HUES6 (cell line): ENCODE measurements at regions not wholly inside any gene's neighbourhood (a gene's known extent, or its start where the extent isn't known, plus 50 kb on each side); places are given as distances from the start of the nearest gene placed in this dataset.

Experiments
- H3K27ac ChIP-seq: 2 replicates; pipeline ENCODE4 v1.7.0; 2013; ENCODE audit warnings: low read depth, mild to moderate bottlenecking, low read length, inconsistent platforms
- H3K27me3 ChIP-seq: 2 replicates; pipeline ENCODE4 v1.6.1; 2013; ENCODE audit warnings: low read length; ENCODE audit not compliant: control insufficient read depth, insufficient read depth
- H3K36me3 ChIP-seq: 2 replicates; pipeline ENCODE4 v1.6.1; 2013; ENCODE audit warnings: low read length; ENCODE audit not compliant: control insufficient read depth, insufficient read depth
- H3K4me1 ChIP-seq: 2 replicates; pipeline ENCODE4 v1.6.1; 2013; ENCODE audit warnings: low read length; ENCODE audit not compliant: control insufficient read depth, insufficient read depth
- H3K4me3 ChIP-seq: 2 replicates; pipeline ENCODE4 v1.5.1; 2013; ENCODE audit warnings: low read depth, low read length
- H3K9ac ChIP-seq: one replicate; pipeline ENCODE4 v1.6.1; 2013; ENCODE audit warnings: mild to moderate bottlenecking, low read length
- H3K9me3 ChIP-seq: 2 replicates; pipeline ENCODE4 v1.6.1; 2013; ENCODE audit warnings: low read depth, low read length; ENCODE audit not compliant: control insufficient read depth, insufficient read depth

DNA sequence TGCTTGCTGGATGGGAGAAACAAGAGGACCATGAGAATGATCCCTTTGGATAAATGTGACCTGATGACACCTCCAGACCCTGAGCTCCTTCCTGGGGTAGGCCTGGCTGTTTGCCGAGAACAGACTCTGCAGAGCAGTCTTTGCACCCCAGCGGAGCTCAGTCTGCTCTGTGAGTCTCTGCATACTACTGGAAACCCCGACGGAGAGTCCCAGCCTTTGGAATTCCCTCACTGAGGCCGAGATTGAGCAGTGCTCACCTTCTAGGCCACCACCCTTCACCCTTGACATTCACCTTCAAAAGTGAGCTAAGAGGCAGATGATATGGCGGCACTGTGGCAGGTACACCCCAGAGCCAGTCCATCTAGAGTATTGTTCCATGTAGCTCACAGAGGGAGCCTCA lies 172.2 kb upstream of the CDH13 start:
- Histone ChIP-seq H3K27ac (no peak overlapping the region), H3K36me3 (no peaks in the 10 kb centered on the region), H3K9me3 (no peaks in the 10 kb centered on the region), H3K27me3 (peaks cover 2% of the 10 kb centered on the region; the same call in 1 of the 2 replicates), H3K9ac (no peak overlapping the region), H3K4me3 (no peak overlapping the region), H3K4me1 (no peaks in the 10 kb centered on the region)

DNA sequence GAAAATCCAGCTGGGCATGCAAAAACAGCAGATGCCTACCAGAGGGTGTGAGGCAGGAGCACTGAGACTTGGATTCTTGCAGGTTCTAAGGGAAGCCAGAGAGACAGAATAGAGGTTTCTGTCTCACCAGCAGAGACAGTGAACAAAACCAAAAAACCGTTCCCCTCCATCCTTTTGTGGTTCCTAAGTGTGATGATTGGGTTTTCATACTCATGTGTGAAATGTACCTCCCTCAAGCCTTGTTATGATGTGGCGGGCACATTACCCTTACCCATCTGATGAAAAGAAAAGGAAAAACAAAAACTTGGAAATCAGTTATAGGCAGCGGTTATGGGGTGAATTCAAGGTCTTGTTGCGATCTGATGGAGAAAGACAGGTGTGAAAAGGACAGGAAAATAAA lies 172.6 kb upstream of the CDH13 start:
- H3K27me3 ChIP-seq: peaks cover 2% of the 10 kb centered on the region; the same call in 1 of the 2 replicates
- no peaks in the 10 kb centered on the region for H3K36me3 ChIP-seq
- H3K9ac ChIP-seq: no peak overlapping the region

DNA sequence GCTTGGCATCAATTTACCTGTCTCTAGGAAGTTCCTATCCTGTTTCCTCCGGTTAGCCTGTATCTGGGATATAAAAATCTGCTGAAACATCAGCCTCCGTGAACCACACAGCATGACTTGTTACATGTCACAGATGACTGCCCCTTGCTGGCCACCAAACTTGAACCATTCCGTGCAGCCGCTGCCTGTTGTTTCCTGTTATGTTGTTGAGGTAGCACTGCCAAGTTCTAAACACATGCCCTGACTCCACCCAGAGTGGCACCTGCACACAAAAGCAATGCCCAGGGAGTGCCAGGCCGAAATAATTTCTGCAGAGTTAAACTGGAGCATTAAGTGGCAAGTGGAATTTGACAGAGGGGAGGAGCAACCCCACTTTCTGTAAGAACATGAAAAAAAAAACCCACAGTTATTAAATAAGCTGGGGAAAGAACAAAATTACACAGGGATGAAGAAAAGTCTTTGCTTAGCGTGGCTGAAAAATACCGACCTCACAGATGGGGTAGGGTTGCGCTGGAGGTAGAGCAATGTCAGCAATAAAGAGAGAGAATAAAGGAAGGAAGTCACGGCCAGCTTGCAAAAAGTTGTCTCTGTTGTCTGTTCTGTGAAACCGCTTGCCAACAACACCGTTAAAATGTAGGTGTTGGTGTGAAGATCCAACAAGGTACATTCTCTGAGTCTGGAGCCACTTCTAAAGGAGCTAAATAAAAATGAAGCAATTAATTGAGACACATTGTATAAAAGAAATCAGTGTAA lies 174.6 kb upstream of the CDH13 start:
- Histone ChIP-seq H3K4me3 (no peak overlapping the region), H3K4me1 (no peaks in the 10 kb centered on the region), H3K9me3 (no peaks in the 10 kb centered on the region), H3K36me3 (no peaks in the 10 kb centered on the region), H3K27ac (no peak overlapping the region), H3K27me3 (peaks cover 2% of the 10 kb centered on the region; the same call in 1 of the 2 replicates), H3K9ac (no peak overlapping the region)

More for the DNA sequence above, 172.6 kb upstream of the CDH13 start:
- Histone ChIP-seq H3K9me3 (no peaks in the 10 kb centered on the region), H3K4me1 (no peaks in the 10 kb centered on the region), H3K27ac (no peak overlapping the region), H3K4me3 (no peak overlapping the region)

DNA sequence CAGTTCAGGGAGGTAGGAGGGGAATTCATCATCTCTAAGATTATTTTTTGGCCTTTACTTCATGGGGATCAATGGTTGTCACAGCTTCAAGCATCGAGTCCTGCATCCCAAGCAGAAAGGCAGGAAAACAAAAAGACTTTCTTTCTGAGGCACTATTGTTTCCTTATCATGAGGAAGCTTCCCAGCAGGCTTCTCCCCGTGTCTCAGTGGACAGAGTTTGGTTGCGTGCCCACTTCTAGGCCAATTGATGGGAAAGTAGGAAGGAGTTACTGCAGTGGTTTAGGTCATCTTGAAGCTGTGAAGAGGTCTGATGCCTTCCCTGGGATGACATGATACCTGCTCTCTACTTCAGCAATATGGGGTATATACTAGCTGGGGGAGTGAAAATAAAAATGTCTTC lies 175.3 kb upstream of the CDH13 start:
- H3K4me3 ChIP-seq: no peak overlapping the region
- H3K27ac ChIP-seq: no peak overlapping the region
- peaks cover 2% of the 10 kb centered on the region; the same call in 1 of the 2 replicates for H3K27me3 ChIP-seq
- H3K9me3 ChIP-seq: no peaks in the 10 kb centered on the region
- H3K9ac ChIP-seq: no peak overlapping the region
- no peaks in the 10 kb centered on the region for H3K36me3 ChIP-seq
- no peaks in the 10 kb centered on the region for H3K4me1 ChIP-seq

DNA sequence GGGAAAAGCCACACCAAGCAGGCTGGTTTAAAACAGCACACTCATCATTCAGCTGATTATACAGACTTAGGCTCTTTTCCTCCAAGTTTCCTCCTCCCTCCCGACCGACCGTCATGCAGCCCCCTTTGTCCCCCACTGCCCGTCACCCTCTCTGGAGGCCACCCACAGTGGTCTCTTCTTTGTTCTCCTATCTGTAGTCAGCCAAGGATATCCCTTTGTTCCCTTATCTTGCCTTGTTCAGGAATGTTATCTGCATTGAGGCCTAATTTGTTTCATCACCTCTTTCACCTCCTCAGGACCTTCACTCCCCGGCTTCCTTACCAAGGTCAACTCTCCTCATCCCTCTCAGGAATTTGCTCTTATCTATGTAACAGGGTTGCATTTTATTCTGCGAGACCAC lies 186.4 kb upstream of the CDH13 start:
- Histone ChIP-seq H3K4me3 (no peak overlapping the region), H3K9ac (peak overlapping the region; percentile 41), H3K36me3 (no peaks in the 10 kb centered on the region), H3K27me3 (no peaks in the 10 kb centered on the region), H3K4me1 (peaks cover 9% of the 10 kb centered on the region), H3K27ac (no peak overlapping the region; the same call in 1 of the 2 replicates), H3K9me3 (no peaks in the 10 kb centered on the region)

DNA sequence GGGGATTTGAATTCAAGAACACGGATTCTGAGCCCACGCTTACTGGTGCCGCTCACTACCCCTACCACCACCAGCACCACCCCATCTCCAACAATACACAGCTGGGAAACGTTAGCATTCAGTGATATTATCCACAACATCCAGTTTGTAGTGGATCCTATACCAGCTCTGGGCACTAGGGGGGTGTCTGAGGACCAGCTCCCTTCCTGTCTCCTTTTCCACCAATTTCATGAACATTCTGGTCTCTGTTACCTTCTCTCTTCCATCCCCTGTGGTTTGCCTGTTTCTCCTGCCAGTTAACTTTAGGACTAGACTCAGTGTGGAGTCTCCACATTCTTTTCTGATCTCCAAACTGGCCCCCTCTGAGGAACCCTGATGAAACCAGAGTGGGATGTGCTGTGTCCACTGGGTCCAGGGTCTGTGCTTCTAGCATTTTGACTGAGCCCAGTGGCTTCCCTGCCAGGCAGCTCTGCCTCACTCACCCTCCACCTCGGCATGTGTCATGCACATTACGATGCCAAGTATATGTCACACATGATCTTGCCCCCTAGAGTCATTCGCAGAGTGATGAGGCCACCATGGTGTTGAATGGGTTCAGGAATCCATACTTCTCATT lies 187.0 kb upstream of the CDH13 start:
- peaks cover 9% of the 10 kb centered on the region for H3K4me1 ChIP-seq
- no peaks in the 10 kb centered on the region for H3K9me3 ChIP-seq
- no peak overlapping the region for H3K4me3 ChIP-seq
- no peak overlapping the region; the same call in 1 of the 2 replicates for H3K27ac ChIP-seq
- no peaks in the 10 kb centered on the region for H3K27me3 ChIP-seq
- peak overlapping the region; percentile 41 for H3K9ac ChIP-seq
- H3K36me3 ChIP-seq: no peaks in the 10 kb centered on the region

DNA sequence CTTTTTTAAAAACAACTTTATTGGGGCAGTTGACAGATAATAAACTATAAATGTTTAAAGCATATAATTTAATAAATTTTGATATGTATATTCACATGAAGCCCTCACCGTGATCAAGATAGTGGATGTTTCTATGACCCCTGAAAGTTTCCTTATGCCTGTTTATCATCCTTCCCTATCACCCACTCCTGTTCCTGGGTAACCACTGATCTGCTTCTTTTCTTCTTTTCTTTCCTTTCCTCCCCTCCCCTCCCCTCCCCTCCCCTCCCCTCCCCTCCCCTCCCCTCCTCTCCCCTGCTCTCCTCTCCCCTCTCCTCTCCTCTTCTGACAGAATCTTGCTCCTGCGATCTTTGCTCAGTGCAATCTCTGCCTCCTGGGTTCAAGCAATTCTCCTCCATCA lies 193.7 kb upstream of the CDH13 start:
- H3K27ac ChIP-seq: no peak overlapping the region
- no peaks in the 10 kb centered on the region for H3K4me1 ChIP-seq
- H3K4me3 ChIP-seq: no peak overlapping the region
- no peak overlapping the region for H3K9ac ChIP-seq
- H3K27me3 ChIP-seq: no peaks in the 10 kb centered on the region
- H3K36me3 ChIP-seq: no peaks in the 10 kb centered on the region
- no peaks in the 10 kb centered on the region for H3K9me3 ChIP-seq

DNA sequence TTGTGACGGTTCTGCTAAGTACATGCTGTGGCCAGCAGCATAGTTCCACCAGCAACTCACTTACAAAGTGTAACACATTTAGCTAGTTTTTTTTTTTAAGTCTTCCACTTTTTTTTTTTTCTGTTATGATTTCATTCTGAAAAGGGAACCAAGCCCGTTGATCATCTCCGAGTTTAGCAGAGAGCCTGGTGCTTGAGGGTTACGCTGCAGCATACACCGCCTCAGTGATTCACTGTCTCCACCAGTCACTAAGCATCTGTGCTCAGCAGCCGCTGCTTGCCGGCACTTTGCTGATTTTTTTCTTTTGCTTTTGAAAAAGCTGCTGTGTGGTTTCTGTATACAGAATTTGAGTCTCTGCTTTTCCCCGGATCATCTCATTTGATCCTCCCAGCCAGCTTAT lies 194.5 kb upstream of the CDH13 start:
- no peaks in the 10 kb centered on the region for H3K36me3 ChIP-seq
- H3K9ac ChIP-seq: no peak overlapping the region
- H3K27ac ChIP-seq: no peak overlapping the region
- H3K4me1 ChIP-seq: no peaks in the 10 kb centered on the region
- H3K4me3 ChIP-seq: no peak overlapping the region
- H3K27me3 ChIP-seq: no peaks in the 10 kb centered on the region
- no peaks in the 10 kb centered on the region for H3K9me3 ChIP-seq

DNA sequence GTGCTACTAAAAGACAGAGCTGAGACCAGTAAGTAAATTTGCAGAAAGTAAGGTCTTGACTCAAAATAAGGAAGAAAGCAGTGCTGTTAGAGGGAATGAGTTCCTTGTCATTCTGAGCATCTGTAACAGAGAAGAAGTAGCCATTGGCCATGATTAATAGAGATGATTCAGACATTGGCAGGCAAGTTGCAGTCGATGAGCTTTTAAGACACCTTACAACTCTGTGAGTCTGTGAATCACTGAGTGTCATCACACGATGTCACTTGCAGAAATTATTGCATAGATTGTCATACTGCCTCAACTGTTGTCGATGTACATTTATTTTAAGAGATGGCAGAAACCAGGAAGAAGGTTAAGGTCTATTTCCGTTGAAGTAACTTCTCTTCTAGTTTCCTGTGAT lies 201.1 kb upstream of the CDH13 start:
- Histone ChIP-seq H3K4me1 (no peaks in the 10 kb centered on the region), H3K4me3 (no peak overlapping the region), H3K9ac (no peak overlapping the region), H3K9me3 (no peaks in the 10 kb centered on the region), H3K27me3 (no peaks in the 10 kb centered on the region), H3K27ac (no peak overlapping the region), H3K36me3 (no peaks in the 10 kb centered on the region)

DNA sequence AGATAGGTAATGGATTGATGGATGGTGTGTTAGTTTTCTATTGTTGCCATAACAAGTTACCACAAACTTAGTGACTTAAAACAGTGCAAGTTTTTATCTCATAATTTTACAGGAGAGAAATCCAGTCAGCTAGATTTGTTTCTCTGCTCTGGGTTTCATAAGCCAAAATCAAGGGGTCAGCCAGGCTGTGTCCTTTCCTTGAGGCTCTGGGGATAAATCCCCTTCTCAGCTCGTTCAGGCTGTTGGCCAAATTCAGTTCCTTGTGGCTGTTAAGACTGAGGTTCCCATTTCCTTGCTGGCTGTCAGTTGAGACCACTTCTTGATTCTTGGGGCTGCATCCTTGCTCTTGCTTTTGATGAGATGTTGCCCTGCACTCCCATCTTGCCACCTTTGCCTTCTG lies 204.9 kb upstream of the CDH13 start:
- no peaks in the 10 kb centered on the region for H3K36me3 ChIP-seq

DNA sequence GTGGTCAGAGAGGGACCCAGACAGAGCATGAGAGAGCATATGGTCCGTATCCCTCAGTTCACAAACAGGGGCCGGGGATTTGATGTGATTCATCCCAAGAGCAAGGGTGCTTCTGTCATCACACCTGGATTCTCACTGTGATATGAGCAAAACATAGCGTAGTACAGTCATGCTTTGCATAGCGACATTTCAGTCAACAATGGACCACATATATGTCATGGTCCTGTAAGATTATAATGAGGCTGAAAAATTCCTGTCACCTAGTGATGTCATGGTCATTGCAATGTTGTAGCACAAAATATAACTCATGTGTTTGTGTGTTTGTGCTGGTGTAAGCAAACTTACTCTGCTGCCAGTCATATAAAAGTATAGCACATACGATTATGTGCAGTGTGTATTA lies 207.4 kb upstream of the CDH13 start:
- Histone ChIP-seq H3K36me3 (no peaks in the 10 kb centered on the region), H3K9me3 (no peaks in the 10 kb centered on the region), H3K27me3 (no peaks in the 10 kb centered on the region), H3K4me3 (no peak overlapping the region), H3K4me1 (no peaks in the 10 kb centered on the region), H3K27ac (no peak overlapping the region), H3K9ac (no peak overlapping the region)

More for the DNA sequence above, 204.9 kb upstream of the CDH13 start:
- H3K27me3 ChIP-seq: no peaks in the 10 kb centered on the region
- no peak overlapping the region for H3K4me3 ChIP-seq
- no peak overlapping the region for H3K9ac ChIP-seq
- H3K9me3 ChIP-seq: no peaks in the 10 kb centered on the region
- H3K4me1 ChIP-seq: no peaks in the 10 kb centered on the region
- H3K27ac ChIP-seq: no peak overlapping the region
